K562 (cell line): ENCODE measurements at regions not wholly inside any gene's neighbourhood (a gene's known extent, or its start where the extent isn't known, plus 50 kb on each side); places are given as distances from the start of the nearest gene placed in this dataset.

Experiments used
- ATAC-seq: fragments of 200-7000 bp; cut with Tn5 transposase; 3 replicates; pipeline ENCODE4 v1.9.1; 2020; ENCODE audit warnings: moderate library complexity
- BruUV-seq: library from RNA; stranded (reverse); fragments of 400-500 nt; replicated peaks from 2 replicates; lab custom pipeline; 2021; lab: Mats Ljungman, UMichigan
- CTCF ChIA-PET: fragments of 300-600 bp; formaldehyde crosslinking; extraction: SDS; loops from one replicate; lab custom pipeline; 2021; ENCODE audit warnings: low intra/inter-chr PET ratio; lab: Yijun Ruan, JAX
- POLR2A ChIA-PET: fragments of 300-600, 350-650 bp; sonication (Branson Sonifier 250); formaldehyde crosslinking; extraction: SDS; loops from one replicate; lab custom pipeline; 2021; ENCODE audit warnings: antibody characterized with exemption, inconsistent platforms; lab: Yijun Ruan, JAX
- DNase-seq, 4 experiments: peaks; one replicate each; pipeline versions ENCODE4 v3.0.0 to v3.0.0-alpha.2; 2011 to 2018; ENCODE audit warnings: low spot score in 3 of 4, mixed read lengths in 3 of 4; ENCODE audit errors: extremely low read depth in 1 of 4
- FAIRE-seq: peaks from 2 replicates; lab custom pipeline; 2011; peaks lifted over from hg19 to GRCh38; lab: Jason Lieb, UNC
- H2AFZ ChIP-seq: 2 replicates; pipeline ENCODE4 v1.6.0; 2011; ENCODE audit warnings: low read depth, low read length, control low read depth, inconsistent platforms
- H3K27ac ChIP-seq: fragments of 200-600 bp; 3 replicates; pipeline ENCODE4 v1.8.0; 2011; ENCODE audit warnings: low read depth, mild to moderate bottlenecking, control low read depth, inconsistent platforms, low read length, moderate library complexity, mixed read lengths; ENCODE audit errors: extremely low read depth
- H3K27me3 ChIP-seq, 2 experiments: fragments of 300-600 bp in 1 of 2; 2 replicates in 1 of 2; 3 replicates in 1 of 2; pipeline versions ENCODE4 v1.6.0 to v1.8.0; 2011; ENCODE audit warnings: inconsistent platforms in 2 of 2, low read length in 2 of 2, mild to moderate bottlenecking in 1 of 2, mixed read lengths in 1 of 2, moderate library complexity in 1 of 2; ENCODE audit not compliant: control insufficient read depth in 2 of 2, insufficient read depth in 2 of 2
- H3K36me3 ChIP-seq: fragments of 300-600 bp; 3 replicates; pipeline ENCODE4 v1.8.0; 2011; ENCODE audit warnings: mild to moderate bottlenecking, low read length, inconsistent platforms; ENCODE audit not compliant: control insufficient read depth, insufficient read depth
- H3K4me1 ChIP-seq, 2 experiments: fragments of 200-600 bp in 1 of 2; replicated peaks in 1 of 2; 2 replicates in 1 of 2; 3 replicates in 1 of 2; pipeline versions ENCODE4 v1.5.1 to v1.8.0; 2011; ENCODE audit warnings: inconsistent platforms in 2 of 2, low read length in 2 of 2, mild to moderate bottlenecking in 1 of 2, mixed read lengths in 1 of 2, moderate library complexity in 1 of 2; ENCODE audit not compliant: control insufficient read depth in 2 of 2, insufficient read depth in 2 of 2
- H3K4me2 ChIP-seq: 2 replicates; pipeline ENCODE4 v1.6.1; 2011; ENCODE audit warnings: low read length, control low read depth, inconsistent platforms, mixed read lengths; ENCODE audit not compliant: insufficient read depth
- H3K4me3 ChIP-seq: fragments of 200-600 bp; sonication (generic), shearing (Covaris generic); 2 replicates; pipeline ENCODE4 v1.5.1; 2016; ENCODE audit warnings: control low read depth, inconsistent platforms
- H3K79me2 ChIP-seq: fragments of 200-600 bp; 3 replicates; pipeline ENCODE4 v1.8.0; 2011; ENCODE audit warnings: low read length, inconsistent platforms; ENCODE audit not compliant: control insufficient read depth, insufficient read depth
- H3K9ac ChIP-seq, 2 experiments: 2 replicates each; pipeline versions ENCODE4 v1.6.0 to v1.6.1; 2011; ENCODE audit warnings: low read depth in 2 of 2, low read length in 2 of 2, control low read depth in 1 of 2, inconsistent platforms in 1 of 2, mild to moderate bottlenecking in 1 of 2, mixed read lengths in 1 of 2; ENCODE audit not compliant: insufficient read depth in 1 of 2
- H3K9me1 ChIP-seq: one replicate; pipeline ENCODE4 v1.6.0; 2011; ENCODE audit warnings: inconsistent platforms, mild to moderate bottlenecking, low read length, moderate library complexity; ENCODE audit not compliant: control insufficient read depth, insufficient read depth
- H3K9me3 ChIP-seq: replicated peaks from 2 replicates; pipeline ENCODE4 v1.5.1; 2011; ENCODE audit warnings: low read depth, low read length, inconsistent platforms; ENCODE audit not compliant: control insufficient read depth, insufficient read depth
- H4K20me1 ChIP-seq: replicated peaks from 2 replicates; pipeline ENCODE4 v1.6.1; 2011; ENCODE audit warnings: low read length, inconsistent platforms, mixed read lengths; ENCODE audit not compliant: control insufficient read depth, insufficient read depth
- BRD4 ChIP-seq: fragments of 200-600 bp; sonication (generic); IDR thresholded peaks from 2 replicates; pipeline ENCODE4 v1.6.1; 2017; ENCODE audit warnings: inconsistent platforms
- BRD9 ChIP-seq: fragments of 450-650 bp; IDR thresholded peaks from 2 replicates; pipeline ENCODE4 v1.6.1; 2018; ENCODE audit warnings: low read depth; ENCODE audit not compliant: partially characterized antibody
- CBX8 ChIP-seq: fragments of 200-600 bp; sonication (generic); IDR thresholded peaks from 2 replicates; pipeline ENCODE4 v1.6.1; 2012; ENCODE audit warnings: borderline replicate concordance, mixed run types, low read depth, mild to moderate bottlenecking, moderate library complexity, mixed read lengths, low read length, control low read depth, inconsistent platforms; ENCODE audit not compliant: poor library complexity, severe bottlenecking; ENCODE audit errors: extremely low read depth
- COPS2 ChIP-seq: fragments of 450-650 bp; conservative IDR thresholded peaks from 2 replicates; pipeline ENCODE4 v1.6.1; 2016; ENCODE audit warnings: mild to moderate bottlenecking, moderate library complexity
- ELF1 ChIP-seq: fragments of 200-800 bp; sonication (Bioruptor generic); IDR thresholded peaks from 2 replicates; pipeline ENCODE4 v1.6.1; 2016; ENCODE audit warnings: missing genetic modification characterization, missing compliant biosample characterization
- FOXA1 ChIP-seq: fragments of 450-650 bp; IDR thresholded peaks from 2 replicates; pipeline ENCODE4 v1.6.1; 2016; ENCODE audit warnings: mild to moderate bottlenecking, borderline replicate concordance
- HNRNPL ChIP-seq: fragments of 200-400 bp; formaldehyde crosslinking; IDR thresholded peaks from 2 replicates; pipeline ENCODE4 v1.6.1; 2017; ENCODE audit warnings: low read depth, mild to moderate bottlenecking, low read length
- HOXB6 ChIP-seq: fragments of 250-450 bp; sonication (Bioruptor Pico); IDR thresholded peaks from 2 replicates; pipeline ENCODE4 v1.5.1; 2022; ENCODE audit warnings: mild to moderate bottlenecking, borderline replicate concordance
- LARP7 ChIP-seq: fragments of 450-650 bp; IDR thresholded peaks from 2 replicates; pipeline ENCODE4 v1.6.1; 2016
- NELFE ChIP-seq: IDR thresholded peaks from 2 replicates; pipeline ENCODE4 v1.6.1; 2011; ENCODE audit warnings: mild to moderate bottlenecking; ENCODE audit not compliant: insufficient read depth, insufficient read length
- POLR2A ChIP-seq: fragments of 450-650 bp; conservative IDR thresholded peaks from 2 replicates; pipeline ENCODE4 v1.6.1; 2016
- RBFOX2 ChIP-seq: fragments of 200-400 bp; formaldehyde crosslinking; IDR thresholded peaks from 2 replicates; pipeline ENCODE4 v1.6.1; 2017; ENCODE audit warnings: low read depth, mild to moderate bottlenecking, low read length, moderate library complexity
- RBM34 ChIP-seq: fragments of 200-400 bp; formaldehyde crosslinking; IDR thresholded peaks from 2 replicates; pipeline ENCODE4 v1.6.1; 2018; ENCODE audit warnings: low read length, borderline replicate concordance; ENCODE audit not compliant: insufficient read depth
- SIN3A ChIP-seq, 2 experiments: fragments of 150-350 bp in 1 of 2; IDR thresholded peaks; 2 replicates each; pipeline ENCODE4 v1.6.1; 2011 to 2016; ENCODE audit warnings: borderline replicate concordance in 2 of 2, low read depth in 2 of 2, low read length in 2 of 2, mild to moderate bottlenecking in 2 of 2, moderate library complexity in 2 of 2; ENCODE audit not compliant: control insufficient read depth in 1 of 2
- TFE3 ChIP-seq: fragments of 450-650 bp; formaldehyde crosslinking; IDR thresholded peaks from 2 replicates; pipeline ENCODE4 v1.4.0; 2020; ENCODE audit warnings: mild to moderate bottlenecking, mixed read lengths
- ZKSCAN3 ChIP-seq: fragments of 250-450 bp; sonication (Bioruptor Pico); IDR thresholded peaks from 2 replicates; pipeline ENCODE4 v1.4.0; 2020
- ZNF253 ChIP-seq: fragments of 250-450 bp; sonication (Bioruptor Pico); conservative IDR thresholded peaks from 2 replicates; pipeline ENCODE4 v1.6.1; 2021; ENCODE audit warnings: mild to moderate bottlenecking
- ZNF316 ChIP-seq: fragments of 450-650 bp; IDR thresholded peaks from 2 replicates; pipeline ENCODE4 v1.6.1; 2016
- ZNF511 ChIP-seq: sonication (generic); formaldehyde crosslinking; IDR thresholded peaks from 2 replicates; pipeline ENCODE4 v1.8.0; 2022; ENCODE audit warnings: mild to moderate bottlenecking, missing genetic modification reagents
- WGBS: fragments of 100-300 bp; shearing (Covaris generic); methylation state at CpG from one replicate; pipeline ENCODE4 v1.1.6; 2016; ENCODE audit warnings: low coverage, mixed read lengths; ENCODE audit not compliant: insufficient coverage; ENCODE audit errors: missing lambda C conversion rate; 5-methylcytosine and 5-hydroxymethylcytosine counted together
- in situ Hi-C: fragments of 300-500 bp; cut with MboI; formaldehyde crosslinking; loops from 4 replicates; pipeline ENCODE4 v1.15.0; 2018; ENCODE audit warnings: inconsistent platforms, mixed read lengths
- intact Hi-C: fragments of 100-400 bp; cut with micrococcal nuclease; formaldehyde crosslinking; loops from 2 replicates; pipeline ENCODE4 v1.14.2; 2022

- no peaks in the 10 kb centered on the region for H3K9me1 ChIP-seq
- POLR2A ChIA-PET = no interaction called here
- no peaks in the 10 kb centered on the region for H3K79me2 ChIP-seq
- intact Hi-C loops = no loop called here
- no peak overlapping the region for H3K9ac ChIP-seq
- H3K36me3 ChIP-seq = no peaks in the 10 kb centered on the region
- H3K4me1 ChIP-seq = no peaks in the 10 kb centered on the region
- H2AFZ ChIP-seq = no peak overlapping the region
- no peaks in the 10 kb centered on the region for H3K27me3 ChIP-seq
- H3K27ac ChIP-seq = no peak overlapping the region
- CTCF ChIA-PET = no interaction called here
- 0% methylated on average over 2 of the region's 2 CpGs for WGBS
- in situ Hi-C loops = no loop called here
- H3K4me2 ChIP-seq = no peak overlapping the region
- no peak overlapping the region for H3K4me3 ChIP-seq
- H4K20me1 ChIP-seq = no peaks in the 10 kb centered on the region
- H3K9me3 ChIP-seq = no peaks in the 10 kb centered on the region
- no TSS peak for BruUV-seq
- no peak for FAIRE-seq
- DNase-seq = no peak
- TF ChIP-seq ELF1 (tag) = no peak
- TF ChIP-seq RBM34 = no peak
- no peak for TF ChIP-seq NELFE
- TF ChIP-seq HNRNPL = no peak
- TF ChIP-seq SIN3A (IDR thresholded peaks at IDR 0.05; ENCODE audit: borderline replicate concordance in 2 of 2, control insufficient read depth in 1 of 2, low read depth in 2 of 2, low read length in 2 of 2) = no peak
- no peak for TF ChIP-seq TFE3 (CRISPR knock-in tag)
- no peak for TF ChIP-seq LARP7
- TF ChIP-seq ZNF253 (CRISPR knock-in tag) = no peak
- no peak for TF ChIP-seq COPS2
- no peak for TF ChIP-seq ZNF511 (CRISPR knock-in tag)
- TF ChIP-seq HOXB6 (CRISPR knock-in tag) = no peak
- TF ChIP-seq ZNF316 = no peak
- no peak for TF ChIP-seq ZKSCAN3 (CRISPR knock-in tag)
- TF ChIP-seq CBX8 = no peak
- TF ChIP-seq BRD9 = no peak
- no peak for TF ChIP-seq FOXA1
- no peak for TF ChIP-seq POLR2A
- no peak for TF ChIP-seq BRD4
- TF ChIP-seq RBFOX2 = no peak
- no peak for ATAC-seq
These were observed 242.9 kb upstream of the ZNF462 start for GRCh38 chr9:106620081-106620480.
